WTC11 (cell line): ENCODE measurements at regions not wholly inside any gene's neighbourhood (a gene's known extent, or its start where the extent isn't known, plus 50 kb on each side); places are given as distances from the start of the nearest gene placed in this dataset.

Experiments used
- ATAC-seq: fragments of 200-7000 bp; cut with Tn5 transposase; 2 replicates; pipeline ENCODE4 v1.10.0; 2021; ENCODE audit warnings: mild to moderate bottlenecking, moderate library complexity
- CTCF ChIA-PET: fragments of 300-600 bp; sonication (Branson Sonifier 250); formaldehyde crosslinking; loops from one replicate; lab custom pipeline; 2021; ENCODE audit warnings: antibody characterized with exemption; lab: Charles Lee
- POLR2A ChIA-PET: fragments of 350-600 bp; sonication (Branson Sonifier 250); formaldehyde crosslinking; loops from one replicate; lab custom pipeline; 2021; ENCODE audit warnings: antibody characterized with exemption; lab: Charles Lee
- DNase-seq: peaks from one replicate; pipeline ENCODE4 v3.0.0; 2021; ENCODE audit warnings: low spot score
- H3K27ac Mint-ChIP-seq: 2 replicates; pipeline ENCODE4 v1.8.0; 2021; ENCODE audit warnings: mixed read lengths
- H3K27me3 Mint-ChIP-seq: 2 replicates; pipeline ENCODE4 v1.8.0; 2021; ENCODE audit warnings: low read depth, mild to moderate bottlenecking, moderate library complexity, mixed read lengths
- H3K36me3 Mint-ChIP-seq: 2 replicates; pipeline ENCODE4 v1.8.0; 2021; ENCODE audit warnings: mixed read lengths
- H3K4me1 Mint-ChIP-seq: 2 replicates; pipeline ENCODE4 v1.8.0; 2022; ENCODE audit warnings: mixed read lengths
- H3K4me3 Mint-ChIP-seq: 2 replicates; pipeline ENCODE4 v1.8.0; 2021; ENCODE audit warnings: mild to moderate bottlenecking, moderate library complexity, mixed read lengths
- H3K9me3 Mint-ChIP-seq: 2 replicates; pipeline ENCODE4 v1.8.0; 2021; ENCODE audit warnings: mixed read lengths
- ESRRA ChIP-seq: sonication (generic); formaldehyde crosslinking; IDR thresholded peaks from 2 replicates; pipeline ENCODE4 v1.8.1; 2022; ENCODE audit warnings: mild to moderate bottlenecking, missing genetic modification reagents, borderline replicate concordance
- HMGA2 ChIP-seq: fragments of 250-450 bp; sonication (Bioruptor Pico); IDR thresholded peaks from 2 replicates; pipeline ENCODE4 v1.4.0; 2021; ENCODE audit warnings: mild to moderate bottlenecking, moderate library complexity
- MYBL2 ChIP-seq: sonication (generic); formaldehyde crosslinking; IDR thresholded peaks from 2 replicates; pipeline ENCODE4 v1.8.1; 2023; ENCODE audit warnings: mild to moderate bottlenecking, moderate library complexity, missing genetic modification reagents
- NR1H2 ChIP-seq: sonication (generic); formaldehyde crosslinking; IDR thresholded peaks from 2 replicates; pipeline ENCODE4 v1.9.0; 2021; ENCODE audit warnings: mild to moderate bottlenecking, moderate library complexity, missing genetic modification reagents
- ZBTB21 ChIP-seq: sonication (generic); formaldehyde crosslinking; IDR thresholded peaks from 2 replicates; pipeline ENCODE4 v1.8.1; 2023; ENCODE audit warnings: mild to moderate bottlenecking, missing genetic modification reagents, borderline replicate concordance
- ZNF138 ChIP-seq: sonication (generic); formaldehyde crosslinking; conservative IDR thresholded peaks from 2 replicates; pipeline ENCODE4 v1.8.1; 2022; ENCODE audit warnings: mild to moderate bottlenecking, moderate library complexity, missing genetic modification reagents
- ZNF219 ChIP-seq: sonication (generic); formaldehyde crosslinking; IDR thresholded peaks from 2 replicates; pipeline ENCODE4 v1.8.0; 2023; ENCODE audit warnings: missing genetic modification reagents, mild to moderate bottlenecking, borderline replicate concordance
- TF ChIP-seq, protein P1 (sequence below): fragments of 250-450 bp; sonication (Bioruptor Pico); IDR thresholded peaks from 2 replicates; pipeline ENCODE4 v2.1.2; 2022; ENCODE audit warnings: mild to moderate bottlenecking, moderate library complexity
- TF ChIP-seq, protein P2 (sequence below): sonication (generic); formaldehyde crosslinking; IDR thresholded peaks from 2 replicates; pipeline ENCODE4 v1.8.1; 2022; ENCODE audit warnings: mild to moderate bottlenecking, moderate library complexity, missing genetic modification reagents
- TF ChIP-seq, protein P3 (sequence below): sonication (generic); formaldehyde crosslinking; IDR thresholded peaks from 2 replicates; pipeline ENCODE4 v1.8.1; 2023; ENCODE audit warnings: mild to moderate bottlenecking, moderate library complexity, missing genetic modification reagents
- TF ChIP-seq, protein P4 (sequence below): sonication (generic); formaldehyde crosslinking; IDR thresholded peaks from 2 replicates; pipeline ENCODE4 v1.8.0; 2022; ENCODE audit warnings: mild to moderate bottlenecking, missing genetic modification reagents
- TF ChIP-seq, protein P5 (sequence below): sonication (generic); formaldehyde crosslinking; IDR thresholded peaks from 2 replicates; pipeline ENCODE4 v1.8.1; 2022; ENCODE audit warnings: low read depth, mild to moderate bottlenecking, moderate library complexity, missing genetic modification reagents, borderline replicate concordance
- TF ChIP-seq, protein P6 (sequence below): fragments of 250-450 bp; sonication (Bioruptor Pico); IDR thresholded peaks from 2 replicates; pipeline ENCODE4 v1.9.0; 2021; ENCODE audit warnings: mild to moderate bottlenecking
- TF ChIP-seq, protein P7 (sequence below): fragments of 250-450 bp; sonication (Bioruptor Pico); IDR thresholded peaks from 2 replicates; pipeline ENCODE4 v1.9.0; 2021; ENCODE audit warnings: mild to moderate bottlenecking
- TF ChIP-seq, protein P8 (sequence below): sonication (generic); formaldehyde crosslinking; IDR thresholded peaks from 2 replicates; pipeline ENCODE4 v1.8.0; 2022; ENCODE audit warnings: missing genetic modification reagents

DNA sequence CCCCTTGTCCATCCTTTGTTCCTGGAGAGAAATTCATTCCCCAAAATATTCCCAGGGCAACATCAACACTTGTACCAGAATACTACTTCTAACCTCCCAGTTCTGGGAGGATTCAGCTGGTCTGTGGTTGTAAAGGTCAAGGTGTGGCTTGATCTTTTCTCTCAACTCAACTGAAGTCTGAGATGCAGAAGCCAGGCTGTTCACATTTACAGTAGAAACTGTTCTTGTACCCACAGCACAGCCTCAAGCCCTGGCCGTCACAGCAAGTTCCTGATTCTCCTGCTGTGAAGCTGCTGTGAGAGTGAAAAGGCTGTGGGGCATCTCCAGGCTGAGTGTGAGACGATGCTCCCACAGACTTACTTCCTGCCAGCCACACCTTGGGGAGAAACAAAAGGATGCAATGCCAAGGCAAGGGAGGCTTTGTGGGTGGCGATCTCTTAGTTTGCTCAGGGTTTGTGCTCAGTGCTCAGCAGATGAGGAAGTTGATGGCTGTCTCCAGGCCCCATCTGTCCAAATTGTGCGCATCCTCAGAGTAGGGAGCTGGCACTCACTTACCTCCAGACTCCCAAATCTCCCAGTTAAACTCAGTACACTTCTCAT, 143.9 kb upstream of the FOXA2 start (continued):
- no peak for TF ChIP-seq NR1H2 (CRISPR knock-in tag)
- TF ChIP-seq, all 79 proteins: peak for 0

DNA sequence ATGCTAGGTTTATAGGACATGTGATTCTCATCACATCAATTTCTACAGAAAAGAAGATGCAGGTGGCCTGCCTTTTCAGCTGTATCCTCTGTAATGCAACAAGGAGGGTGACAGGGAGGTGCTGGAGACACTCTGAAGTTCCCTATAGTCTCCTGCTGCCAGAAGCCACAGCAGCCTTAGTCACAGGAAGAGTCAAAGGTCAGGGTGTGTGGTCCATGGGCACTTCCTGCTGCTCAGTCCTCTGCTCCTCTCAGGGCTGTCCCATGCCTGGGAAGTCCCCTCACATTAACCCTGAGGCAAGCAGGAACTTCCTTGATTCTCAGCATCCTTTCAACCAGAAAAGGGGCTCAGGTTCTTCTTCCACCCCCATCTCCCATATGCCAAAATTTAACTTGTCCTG, 144.8 kb upstream of the FOXA2 start:
- ATAC-seq (no peak), DNase-seq (no peak)
- no peak overlapping the region for H3K4me3 Mint-ChIP-seq
- CTCF ChIA-PET: no interaction called here
- peaks cover 15% of the 10 kb centered on the region for H3K9me3 Mint-ChIP-seq
- H3K36me3 Mint-ChIP-seq: 0 out of 2 replicates have a peak, but pooled peaks cover 4% of the 10 kb centered on the region
- TF ChIP-seq, protein P1, sequence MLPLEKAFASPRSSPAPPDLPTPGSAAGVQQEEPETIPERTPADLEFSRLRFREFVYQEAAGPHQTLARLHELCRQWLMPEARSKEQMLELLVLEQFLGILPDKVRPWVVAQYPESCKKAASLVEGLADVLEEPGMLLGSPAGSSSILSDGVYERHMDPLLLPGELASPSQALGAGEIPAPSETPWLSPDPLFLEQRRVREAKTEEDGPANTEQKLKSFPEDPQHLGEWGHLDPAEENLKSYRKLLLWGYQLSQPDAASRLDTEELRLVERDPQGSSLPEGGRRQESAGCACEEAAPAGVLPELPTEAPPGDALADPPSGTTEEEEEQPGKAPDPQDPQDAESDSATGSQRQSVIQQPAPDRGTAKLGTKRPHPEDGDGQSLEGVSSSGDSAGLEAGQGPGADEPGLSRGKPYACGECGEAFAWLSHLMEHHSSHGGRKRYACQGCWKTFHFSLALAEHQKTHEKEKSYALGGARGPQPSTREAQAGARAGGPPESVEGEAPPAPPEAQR (CRISPR knock-in tag): no peak
- TF ChIP-seq, protein P2, sequence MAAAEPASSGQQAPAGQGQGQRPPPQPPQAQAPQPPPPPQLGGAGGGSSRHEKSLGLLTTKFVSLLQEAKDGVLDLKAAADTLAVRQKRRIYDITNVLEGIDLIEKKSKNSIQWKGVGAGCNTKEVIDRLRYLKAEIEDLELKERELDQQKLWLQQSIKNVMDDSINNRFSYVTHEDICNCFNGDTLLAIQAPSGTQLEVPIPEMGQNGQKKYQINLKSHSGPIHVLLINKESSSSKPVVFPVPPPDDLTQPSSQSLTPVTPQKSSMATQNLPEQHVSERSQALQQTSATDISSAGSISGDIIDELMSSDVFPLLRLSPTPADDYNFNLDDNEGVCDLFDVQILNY (CRISPR knock-in tag): no peak
- no peak for TF ChIP-seq ESRRA
- TF ChIP-seq, protein P3, sequence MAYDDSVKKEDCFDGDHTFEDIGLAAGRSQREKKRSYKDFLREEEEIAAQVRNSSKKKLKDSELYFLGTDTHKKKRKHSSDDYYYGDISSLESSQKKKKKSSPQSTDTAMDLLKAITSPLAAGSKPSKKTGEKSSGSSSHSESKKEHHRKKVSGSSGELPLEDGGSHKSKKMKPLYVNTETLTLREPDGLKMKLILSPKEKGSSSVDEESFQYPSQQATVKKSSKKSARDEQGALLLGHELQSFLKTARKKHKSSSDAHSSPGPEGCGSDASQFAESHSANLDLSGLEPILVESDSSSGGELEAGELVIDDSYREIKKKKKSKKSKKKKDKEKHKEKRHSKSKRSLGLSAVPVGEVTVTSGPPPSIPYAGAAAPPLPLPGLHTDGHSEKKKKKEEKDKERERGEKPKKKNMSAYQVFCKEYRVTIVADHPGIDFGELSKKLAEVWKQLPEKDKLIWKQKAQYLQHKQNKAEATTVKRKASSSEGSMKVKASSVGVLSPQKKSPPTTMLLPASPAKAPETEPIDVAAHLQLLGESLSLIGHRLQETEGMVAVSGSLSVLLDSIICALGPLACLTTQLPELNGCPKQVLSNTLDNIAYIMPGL (CRISPR knock-in tag): no peak
- TF ChIP-seq MYBL2 (CRISPR knock-in tag): no peak
- TF ChIP-seq ZNF138 (CRISPR knock-in tag): no peak
- TF ChIP-seq ZNF219 (CRISPR knock-in tag): no peak
- TF ChIP-seq, protein P4, sequence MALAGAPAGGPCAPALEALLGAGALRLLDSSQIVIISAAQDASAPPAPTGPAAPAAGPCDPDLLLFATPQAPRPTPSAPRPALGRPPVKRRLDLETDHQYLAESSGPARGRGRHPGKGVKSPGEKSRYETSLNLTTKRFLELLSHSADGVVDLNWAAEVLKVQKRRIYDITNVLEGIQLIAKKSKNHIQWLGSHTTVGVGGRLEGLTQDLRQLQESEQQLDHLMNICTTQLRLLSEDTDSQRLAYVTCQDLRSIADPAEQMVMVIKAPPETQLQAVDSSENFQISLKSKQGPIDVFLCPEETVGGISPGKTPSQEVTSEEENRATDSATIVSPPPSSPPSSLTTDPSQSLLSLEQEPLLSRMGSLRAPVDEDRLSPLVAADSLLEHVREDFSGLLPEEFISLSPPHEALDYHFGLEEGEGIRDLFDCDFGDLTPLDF (CRISPR knock-in tag): no peak
- TF ChIP-seq HMGA2 (CRISPR knock-in tag): no peak
- TF ChIP-seq, protein P5, sequence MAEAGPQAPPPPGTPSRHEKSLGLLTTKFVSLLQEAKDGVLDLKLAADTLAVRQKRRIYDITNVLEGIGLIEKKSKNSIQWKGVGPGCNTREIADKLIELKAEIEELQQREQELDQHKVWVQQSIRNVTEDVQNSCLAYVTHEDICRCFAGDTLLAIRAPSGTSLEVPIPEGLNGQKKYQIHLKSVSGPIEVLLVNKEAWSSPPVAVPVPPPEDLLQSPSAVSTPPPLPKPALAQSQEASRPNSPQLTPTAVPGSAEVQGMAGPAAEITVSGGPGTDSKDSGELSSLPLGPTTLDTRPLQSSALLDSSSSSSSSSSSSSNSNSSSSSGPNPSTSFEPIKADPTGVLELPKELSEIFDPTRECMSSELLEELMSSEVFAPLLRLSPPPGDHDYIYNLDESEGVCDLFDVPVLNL (CRISPR knock-in tag): no peak
- POLR2A ChIA-PET: no interaction called here
- H3K4me1 Mint-ChIP-seq: no peaks in the 10 kb centered on the region
- H3K27me3 Mint-ChIP-seq: no peaks in the 10 kb centered on the region
- no peak overlapping the region for H3K27ac Mint-ChIP-seq

DNA sequence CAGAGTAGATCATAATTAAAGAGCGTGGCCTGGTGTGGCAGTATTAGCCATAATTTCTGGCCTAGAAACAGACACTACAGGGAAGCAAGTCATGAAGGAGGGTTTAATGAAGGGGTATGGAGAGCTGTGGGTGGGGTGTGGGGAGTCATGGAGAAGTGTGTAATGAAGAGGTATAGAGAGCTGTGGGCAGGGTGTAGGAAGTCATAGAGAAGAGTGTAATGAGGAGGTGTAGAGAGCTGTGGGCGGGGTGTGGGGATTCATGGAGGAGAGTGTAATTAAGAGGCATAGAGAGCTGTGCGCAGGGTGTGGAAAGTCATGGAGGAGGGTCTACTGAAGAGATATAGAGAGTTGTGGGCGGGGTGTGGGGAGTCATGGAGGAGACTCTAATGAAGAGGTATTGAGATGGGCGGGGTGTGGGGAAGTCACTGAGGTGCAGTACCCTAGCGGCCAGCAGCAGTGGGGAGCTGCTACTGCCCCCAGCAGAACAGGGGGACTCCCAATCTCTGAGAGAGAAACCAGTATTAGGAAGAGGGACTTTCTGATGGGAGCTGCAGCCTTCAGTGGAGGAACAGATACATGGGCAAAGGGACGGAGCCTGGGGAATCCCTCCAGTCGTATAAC, 145.4 kb upstream of the FOXA2 start:
- CTCF ChIA-PET: interaction anchor here (0.8 to 1.7 kb wide), 3 partner anchors 38 to 516 kb away, joined by 3 to 7 read pairs (median 4); no protein-coding TSS in a partner anchor
- TF ChIP-seq, protein P6, sequence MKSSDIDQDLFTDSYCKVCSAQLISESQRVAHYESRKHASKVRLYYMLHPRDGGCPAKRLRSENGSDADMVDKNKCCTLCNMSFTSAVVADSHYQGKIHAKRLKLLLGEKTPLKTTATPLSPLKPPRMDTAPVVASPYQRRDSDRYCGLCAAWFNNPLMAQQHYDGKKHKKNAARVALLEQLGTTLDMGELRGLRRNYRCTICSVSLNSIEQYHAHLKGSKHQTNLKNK (CRISPR knock-in tag): no peak
- TF ChIP-seq, protein P4 (CRISPR knock-in tag): no peak
- TF ChIP-seq, protein P7, sequence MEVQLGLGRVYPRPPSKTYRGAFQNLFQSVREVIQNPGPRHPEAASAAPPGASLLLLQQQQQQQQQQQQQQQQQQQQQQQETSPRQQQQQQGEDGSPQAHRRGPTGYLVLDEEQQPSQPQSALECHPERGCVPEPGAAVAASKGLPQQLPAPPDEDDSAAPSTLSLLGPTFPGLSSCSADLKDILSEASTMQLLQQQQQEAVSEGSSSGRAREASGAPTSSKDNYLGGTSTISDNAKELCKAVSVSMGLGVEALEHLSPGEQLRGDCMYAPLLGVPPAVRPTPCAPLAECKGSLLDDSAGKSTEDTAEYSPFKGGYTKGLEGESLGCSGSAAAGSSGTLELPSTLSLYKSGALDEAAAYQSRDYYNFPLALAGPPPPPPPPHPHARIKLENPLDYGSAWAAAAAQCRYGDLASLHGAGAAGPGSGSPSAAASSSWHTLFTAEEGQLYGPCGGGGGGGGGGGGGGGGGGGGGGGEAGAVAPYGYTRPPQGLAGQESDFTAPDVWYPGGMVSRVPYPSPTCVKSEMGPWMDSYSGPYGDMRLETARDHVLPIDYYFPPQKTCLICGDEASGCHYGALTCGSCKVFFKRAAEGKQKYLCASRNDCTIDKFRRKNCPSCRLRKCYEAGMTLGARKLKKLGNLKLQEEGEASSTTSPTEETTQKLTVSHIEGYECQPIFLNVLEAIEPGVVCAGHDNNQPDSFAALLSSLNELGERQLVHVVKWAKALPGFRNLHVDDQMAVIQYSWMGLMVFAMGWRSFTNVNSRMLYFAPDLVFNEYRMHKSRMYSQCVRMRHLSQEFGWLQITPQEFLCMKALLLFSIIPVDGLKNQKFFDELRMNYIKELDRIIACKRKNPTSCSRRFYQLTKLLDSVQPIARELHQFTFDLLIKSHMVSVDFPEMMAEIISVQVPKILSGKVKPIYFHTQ (CRISPR knock-in tag): no peak
- no peak for TF ChIP-seq ZBTB21 (CRISPR knock-in tag)
- TF ChIP-seq, protein P8, sequence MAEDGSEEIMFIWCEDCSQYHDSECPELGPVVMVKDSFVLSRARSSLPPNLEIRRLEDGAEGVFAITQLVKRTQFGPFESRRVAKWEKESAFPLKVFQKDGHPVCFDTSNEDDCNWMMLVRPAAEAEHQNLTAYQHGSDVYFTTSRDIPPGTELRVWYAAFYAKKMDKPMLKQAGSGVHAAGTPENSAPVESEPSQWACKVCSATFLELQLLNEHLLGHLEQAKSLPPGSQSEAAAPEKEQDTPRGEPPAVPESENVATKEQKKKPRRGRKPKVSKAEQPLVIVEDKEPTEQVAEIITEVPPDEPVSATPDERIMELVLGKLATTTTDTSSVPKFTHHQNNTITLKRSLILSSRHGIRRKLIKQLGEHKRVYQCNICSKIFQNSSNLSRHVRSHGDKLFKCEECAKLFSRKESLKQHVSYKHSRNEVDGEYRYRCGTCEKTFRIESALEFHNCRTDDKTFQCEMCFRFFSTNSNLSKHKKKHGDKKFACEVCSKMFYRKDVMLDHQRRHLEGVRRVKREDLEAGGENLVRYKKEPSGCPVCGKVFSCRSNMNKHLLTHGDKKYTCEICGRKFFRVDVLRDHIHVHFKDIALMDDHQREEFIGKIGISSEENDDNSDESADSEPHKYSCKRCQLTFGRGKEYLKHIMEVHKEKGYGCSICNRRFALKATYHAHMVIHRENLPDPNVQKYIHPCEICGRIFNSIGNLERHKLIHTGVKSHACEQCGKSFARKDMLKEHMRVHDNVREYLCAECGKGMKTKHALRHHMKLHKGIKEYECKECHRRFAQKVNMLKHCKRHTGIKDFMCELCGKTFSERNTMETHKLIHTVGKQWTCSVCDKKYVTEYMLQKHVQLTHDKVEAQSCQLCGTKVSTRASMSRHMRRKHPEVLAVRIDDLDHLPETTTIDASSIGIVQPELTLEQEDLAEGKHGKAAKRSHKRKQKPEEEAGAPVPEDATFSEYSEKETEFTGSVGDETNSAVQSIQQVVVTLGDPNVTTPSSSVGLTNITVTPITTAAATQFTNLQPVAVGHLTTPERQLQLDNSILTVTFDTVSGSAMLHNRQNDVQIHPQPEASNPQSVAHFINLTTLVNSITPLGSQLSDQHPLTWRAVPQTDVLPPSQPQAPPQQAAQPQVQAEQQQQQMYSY (CRISPR knock-in tag): no peak

More for the DNA sequence above, 145.4 kb upstream of the FOXA2 start:
- peaks cover 8% of the 10 kb centered on the region; the same call in 1 of the 2 replicates for H3K36me3 Mint-ChIP-seq
- no peak overlapping the region for H3K4me3 Mint-ChIP-seq
- H3K27me3 Mint-ChIP-seq: no peaks in the 10 kb centered on the region
- H3K9me3 Mint-ChIP-seq: peaks cover 19% of the 10 kb centered on the region
- no peak for DNase-seq
- no peak overlapping the region for H3K27ac Mint-ChIP-seq
- no peak for ATAC-seq
- no peaks in the 10 kb centered on the region for H3K4me1 Mint-ChIP-seq
- POLR2A ChIA-PET: no interaction called here
